HG03095 (cell line): ENCODE measurements at regions not wholly inside any gene's neighbourhood (a gene's known extent, or its start where the extent isn't known, plus 50 kb on each side); places are given as distances from the start of the nearest gene placed in this dataset.

ENCODE experiments used
- ATAC-seq: cut with Tn5 transposase; IDR thresholded peaks from one replicate; pipeline ENCODE4 v1.9.1; 2021; ENCODE audit warnings: moderate library complexity; ENCODE audit not compliant: unreplicated experiment

DNA sequence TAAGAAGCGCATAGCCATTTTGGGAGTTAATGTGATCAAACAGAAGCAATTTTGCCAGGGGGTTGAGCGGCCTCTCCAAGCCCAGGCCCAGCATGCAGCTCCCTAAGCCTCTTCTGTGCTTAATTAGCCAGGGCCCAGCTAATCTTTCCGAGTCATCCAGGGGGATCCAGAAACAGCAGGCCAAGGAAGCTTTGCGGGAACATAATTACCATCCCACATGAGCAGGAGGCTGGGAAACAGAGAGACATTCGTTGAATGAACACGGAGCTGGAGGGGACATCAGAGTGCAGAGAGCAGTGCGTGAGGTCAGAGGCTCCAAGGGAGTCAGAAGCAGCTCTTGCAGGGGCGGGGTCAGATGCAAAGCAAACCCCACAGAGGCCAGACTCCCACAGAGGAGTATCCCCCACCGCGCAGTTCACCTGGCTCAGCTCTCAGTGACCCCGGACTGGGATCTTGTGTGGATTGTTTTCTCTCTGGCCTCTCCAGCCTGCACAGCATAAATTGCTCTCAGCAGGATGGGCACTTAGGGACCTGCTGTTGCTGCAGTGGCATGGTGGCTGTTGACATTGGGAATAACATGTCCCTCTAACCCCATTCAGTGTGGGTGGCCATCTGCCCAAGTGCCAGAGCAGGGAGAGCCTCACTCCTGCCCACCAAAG lies 657.4 kb downstream of the AJAP1 start:
- no peak for ATAC-seq

DNA sequence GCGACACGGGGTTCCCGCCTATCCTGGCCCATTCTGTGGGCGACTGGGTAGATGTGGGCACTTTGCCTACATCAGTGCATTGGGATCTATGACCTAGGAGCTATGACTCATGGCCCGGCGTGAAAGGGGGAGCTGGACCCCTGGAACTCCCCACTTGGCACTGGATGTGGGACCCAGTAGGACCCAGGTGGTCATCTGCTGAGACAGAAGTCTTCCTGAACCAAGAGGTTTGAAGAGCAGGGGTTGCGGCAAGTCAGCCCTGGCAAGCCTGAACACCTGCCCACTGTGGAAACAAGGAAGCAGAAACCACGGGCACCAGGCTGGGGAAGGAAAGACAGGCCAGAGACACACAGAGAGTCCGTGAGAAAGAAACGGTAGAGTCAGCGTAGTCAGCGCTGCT lies 656.7 kb downstream of the AJAP1 start:
- no peak for ATAC-seq

DNA sequence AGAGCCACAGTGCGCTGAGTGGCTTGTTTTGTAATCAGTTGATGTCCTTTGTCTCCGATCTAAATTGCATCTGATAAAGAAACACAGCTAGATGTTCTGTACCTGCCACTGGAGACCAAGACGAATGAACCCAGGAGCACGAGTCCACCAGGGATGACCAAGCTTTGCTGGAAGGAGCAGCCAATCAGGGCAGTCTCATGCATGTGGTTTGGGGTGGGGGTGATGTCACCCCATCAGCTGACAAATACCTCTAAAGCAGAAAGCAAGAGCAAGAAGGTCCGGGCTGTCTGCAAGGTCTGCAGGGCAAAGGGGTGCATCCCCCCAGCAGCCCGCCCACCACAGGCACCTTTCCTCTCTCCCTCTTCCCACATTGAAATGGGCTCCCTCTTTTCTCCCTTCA lies 653.8 kb downstream of the AJAP1 start:
- no peak for ATAC-seq

DNA sequence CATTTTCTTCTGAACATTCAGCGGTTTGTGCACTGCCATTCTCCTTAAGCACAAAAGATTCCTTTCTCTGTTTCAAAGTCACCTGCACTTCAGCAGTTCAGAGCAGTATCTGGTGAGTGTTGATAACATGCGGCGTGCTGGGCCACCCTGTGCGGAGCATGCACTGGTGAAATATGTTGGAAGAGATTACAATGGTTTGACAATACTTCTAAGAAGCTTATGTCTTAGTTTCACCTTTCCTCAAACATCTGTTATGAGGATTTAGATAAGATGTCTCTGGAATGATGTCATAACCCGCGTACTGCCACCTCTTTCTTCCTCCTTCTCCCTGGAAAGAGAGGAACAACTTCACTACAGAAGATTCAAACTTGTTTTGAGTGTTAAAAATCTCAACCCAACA lies 650.3 kb downstream of the AJAP1 start:
- no peak for ATAC-seq

DNA sequence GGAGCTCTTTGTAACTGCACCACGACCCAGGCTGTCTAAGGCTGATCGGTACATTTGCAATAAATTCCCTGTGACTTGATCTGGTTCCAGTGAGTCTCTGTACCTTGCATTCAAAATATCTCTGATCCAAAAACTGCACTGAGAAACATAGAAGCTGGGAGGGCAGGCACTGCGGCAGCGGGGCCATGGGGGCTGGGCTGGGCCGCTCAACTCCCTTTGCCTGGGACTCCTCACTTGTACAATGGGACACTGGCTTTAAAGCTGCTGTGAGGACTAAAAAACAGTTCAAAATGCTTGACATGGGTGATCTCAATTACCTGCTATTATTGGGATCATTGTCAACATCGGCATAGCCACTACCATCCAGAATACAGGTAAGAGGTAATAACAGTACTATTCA lies 644.0 kb downstream of the AJAP1 start:
- ATAC-seq, result no peak

DNA sequence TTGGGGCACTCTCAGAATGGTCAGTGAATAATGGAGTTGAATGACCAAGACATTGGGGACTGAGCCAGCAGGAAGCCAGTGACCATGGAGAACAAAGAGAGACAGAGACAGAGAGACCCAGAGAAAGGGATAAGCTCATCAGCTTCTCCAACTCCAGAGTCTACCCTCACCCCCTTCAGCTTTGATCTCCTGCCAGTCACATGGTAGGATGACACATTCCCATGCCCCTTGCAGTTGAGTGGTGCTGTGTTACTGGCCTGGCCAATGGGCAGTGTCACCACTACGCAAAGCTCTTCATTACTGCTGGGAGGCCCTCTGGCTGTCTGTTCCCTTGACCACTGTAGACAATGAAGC lies 643.5 kb downstream of the AJAP1 start:
- no peak for ATAC-seq

GRCh38 chr1:5297180-5297885 lies 642.9 kb downstream of the AJAP1 start:
- no peak for ATAC-seq

DNA sequence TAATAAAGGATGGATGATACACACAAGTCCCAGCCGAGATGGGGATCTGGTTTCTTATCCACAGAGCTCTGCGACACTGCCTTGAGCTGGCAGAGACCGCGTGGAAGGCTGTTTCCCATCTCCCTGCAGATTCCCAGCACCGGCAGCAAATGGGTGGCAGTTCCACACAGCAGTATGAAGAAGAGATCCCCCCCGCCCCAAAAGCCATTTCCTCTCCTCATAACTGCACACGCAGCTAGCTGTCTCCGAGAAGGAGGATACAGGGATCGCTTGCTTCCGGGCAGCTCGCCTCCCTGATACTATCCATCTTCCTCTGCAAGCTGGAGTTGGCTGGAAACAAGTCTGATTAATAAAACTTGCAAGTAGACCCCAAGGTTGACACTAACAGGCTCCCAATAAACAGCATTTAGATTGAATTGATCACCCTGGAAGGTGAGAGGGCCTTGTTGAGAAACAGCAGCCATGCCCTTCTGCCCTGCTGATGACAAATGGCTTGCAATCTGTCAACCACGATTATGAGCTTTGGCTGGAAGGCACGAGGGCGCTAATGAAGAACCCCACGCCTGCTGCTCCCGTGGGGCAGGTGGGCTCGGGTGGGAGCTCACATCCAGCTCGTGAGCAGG lies 642.3 kb downstream of the AJAP1 start:
- ATAC-seq, result no peak

DNA sequence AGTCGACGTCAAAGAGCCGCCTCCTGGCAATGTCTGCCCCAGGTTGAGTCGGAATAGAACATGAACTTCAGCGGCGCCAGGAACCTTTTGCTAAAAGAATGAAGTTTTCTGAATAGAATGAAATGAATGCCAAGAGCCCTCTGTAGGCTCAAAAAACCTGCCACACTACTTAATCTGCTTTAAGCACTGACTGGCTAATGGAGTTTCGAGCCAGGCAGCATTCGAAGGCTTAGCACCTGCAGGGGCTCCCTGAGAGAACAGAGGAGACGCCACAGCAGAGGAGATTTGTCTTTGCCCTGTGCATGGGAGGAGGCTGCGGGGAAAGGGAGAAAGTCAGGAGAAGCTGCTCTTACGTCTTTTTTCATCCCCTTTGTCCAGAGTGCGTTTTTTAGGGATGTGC lies 641.7 kb downstream of the AJAP1 start:
- ATAC-seq, result no peak

GRCh38 chr1:5291889-5292288 lies 637.5 kb downstream of the AJAP1 start:
- ATAC-seq, result no peak

DNA sequence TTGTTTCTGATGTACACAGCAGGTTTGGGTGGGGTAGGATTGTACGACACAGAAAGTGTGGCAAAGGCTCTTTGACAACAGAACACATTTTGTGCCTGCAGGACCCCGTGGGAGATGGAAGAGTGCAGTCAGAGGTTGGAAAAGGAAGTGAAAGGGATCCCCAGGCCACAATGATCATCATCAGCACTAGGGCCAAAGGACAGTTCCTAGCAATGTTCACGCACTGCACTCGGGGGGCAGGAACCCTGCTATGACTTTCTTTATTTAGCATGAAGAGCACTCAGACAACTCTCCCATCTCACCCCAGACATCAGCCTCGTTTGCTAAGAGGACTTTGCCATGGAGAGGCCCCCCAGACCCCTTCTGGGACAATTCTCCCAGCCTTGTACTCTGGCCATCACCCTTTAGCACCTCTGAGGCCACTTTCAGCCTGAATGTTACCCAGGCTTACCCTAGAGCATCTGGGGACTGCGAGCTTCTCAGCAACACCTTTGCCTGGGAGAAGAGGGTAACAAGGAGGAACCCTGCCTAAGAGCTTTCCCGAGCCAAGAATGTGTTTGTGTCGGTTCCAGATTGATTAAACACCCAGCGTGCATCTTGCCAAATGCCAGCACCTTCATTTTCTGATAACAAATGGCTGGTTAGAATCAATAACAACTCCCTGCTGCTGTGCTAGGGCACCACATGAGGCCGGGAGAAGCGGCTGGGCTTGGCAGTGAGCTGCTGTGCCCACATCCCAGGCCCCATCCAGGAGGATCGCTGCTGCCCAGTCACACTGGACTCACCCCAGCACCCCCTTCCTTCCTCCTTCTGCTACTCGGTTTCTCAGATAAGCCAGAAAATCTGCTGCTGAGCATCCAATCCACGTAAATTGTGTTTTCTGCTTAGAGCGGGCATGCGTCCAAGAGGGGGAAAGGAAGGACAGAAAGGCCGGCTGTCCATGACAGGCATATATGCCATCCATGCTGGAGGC lies 633.1 kb downstream of the AJAP1 start:
- no peak for ATAC-seq

DNA sequence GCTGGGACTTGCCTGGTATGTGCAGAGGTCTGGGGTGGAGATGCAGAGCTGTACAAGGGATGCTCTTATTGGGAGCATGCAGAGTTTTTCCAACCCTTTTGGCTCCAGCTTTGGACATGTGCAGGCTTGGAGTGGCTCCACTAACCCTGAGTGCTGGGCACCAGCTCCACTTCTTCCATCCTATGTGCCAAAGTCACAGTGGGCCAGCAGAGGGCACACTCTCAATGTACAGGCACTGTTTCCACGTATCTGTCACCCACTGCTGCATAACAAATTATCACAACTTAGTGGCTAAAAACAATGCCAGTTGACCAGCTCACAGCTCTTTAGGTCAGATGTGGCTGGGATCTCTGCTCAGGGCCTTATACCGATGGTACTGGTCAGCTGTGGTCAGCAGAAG lies 631.8 kb downstream of the AJAP1 start:
- ATAC-seq, result no peak

DNA sequence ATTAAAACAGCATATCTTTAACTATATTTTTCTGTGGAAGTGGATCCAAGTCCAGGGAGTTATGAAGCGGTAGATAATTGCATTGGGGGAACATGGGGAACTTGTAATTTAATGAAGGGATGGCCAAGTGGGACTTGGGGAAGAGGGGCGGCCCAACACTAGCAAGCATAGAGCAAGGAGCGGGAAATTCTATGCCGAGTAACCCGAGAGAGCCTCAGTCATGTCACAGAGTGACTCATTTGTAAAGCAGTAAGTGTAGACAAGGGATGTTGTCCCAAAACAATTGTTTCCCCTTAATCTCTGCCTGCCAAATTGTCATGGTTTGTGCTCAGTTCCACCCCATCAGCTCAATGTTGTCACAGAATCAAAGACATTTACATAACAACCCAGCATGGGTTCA lies 620.1 kb downstream of the AJAP1 start:
- no peak for ATAC-seq

DNA sequence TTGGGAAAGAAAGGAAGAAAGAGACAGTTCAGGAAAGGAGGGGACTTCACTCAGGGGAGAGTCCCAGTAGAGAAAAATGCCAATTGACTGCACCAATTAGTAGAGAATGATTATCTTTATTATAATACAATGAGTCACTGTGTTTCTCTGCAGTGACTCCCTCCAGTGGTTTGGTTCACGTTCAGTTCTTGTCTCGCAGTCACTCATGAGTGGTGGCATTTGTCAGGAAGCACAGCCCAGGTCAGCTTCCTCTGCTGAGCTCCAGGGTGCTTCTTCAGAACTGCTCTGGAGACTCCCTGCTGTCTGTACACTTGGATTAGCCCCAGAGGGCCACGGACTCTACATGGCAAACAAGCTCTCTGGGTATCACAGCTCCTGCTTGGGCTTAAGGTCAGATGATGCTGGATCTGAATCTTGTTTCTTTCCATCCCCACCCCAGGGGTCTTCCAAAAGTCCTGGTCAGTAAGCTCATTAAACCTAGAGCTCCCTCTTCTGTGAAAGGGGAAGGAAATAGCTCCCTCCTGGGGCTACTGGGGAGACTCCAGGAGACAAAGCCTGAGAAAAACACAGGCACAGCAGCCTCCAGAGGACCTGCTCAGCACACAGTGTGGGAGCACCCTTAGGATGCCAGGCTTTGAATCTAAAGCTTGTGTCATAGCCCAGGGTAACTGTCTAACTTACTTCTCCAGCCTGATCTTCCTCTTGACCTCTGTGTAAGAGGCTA lies 619.0 kb downstream of the AJAP1 start:
- ATAC-seq, result no peak

GRCh38 chr1:5272325-5272724 lies 617.9 kb downstream of the AJAP1 start:
- ATAC-seq, result no peak

GRCh38 chr1:5271264-5271663 lies 616.9 kb downstream of the AJAP1 start:
- no peak for ATAC-seq

- ATAC-seq, result no peak
Observed at GRCh38 chr1:5269901-5270300, 615.5 kb downstream of the AJAP1 start.

- ATAC-seq, result no peak
Observed at GRCh38 chr1:5267603-5268235, 613.3 kb downstream of the AJAP1 start.

DNA sequence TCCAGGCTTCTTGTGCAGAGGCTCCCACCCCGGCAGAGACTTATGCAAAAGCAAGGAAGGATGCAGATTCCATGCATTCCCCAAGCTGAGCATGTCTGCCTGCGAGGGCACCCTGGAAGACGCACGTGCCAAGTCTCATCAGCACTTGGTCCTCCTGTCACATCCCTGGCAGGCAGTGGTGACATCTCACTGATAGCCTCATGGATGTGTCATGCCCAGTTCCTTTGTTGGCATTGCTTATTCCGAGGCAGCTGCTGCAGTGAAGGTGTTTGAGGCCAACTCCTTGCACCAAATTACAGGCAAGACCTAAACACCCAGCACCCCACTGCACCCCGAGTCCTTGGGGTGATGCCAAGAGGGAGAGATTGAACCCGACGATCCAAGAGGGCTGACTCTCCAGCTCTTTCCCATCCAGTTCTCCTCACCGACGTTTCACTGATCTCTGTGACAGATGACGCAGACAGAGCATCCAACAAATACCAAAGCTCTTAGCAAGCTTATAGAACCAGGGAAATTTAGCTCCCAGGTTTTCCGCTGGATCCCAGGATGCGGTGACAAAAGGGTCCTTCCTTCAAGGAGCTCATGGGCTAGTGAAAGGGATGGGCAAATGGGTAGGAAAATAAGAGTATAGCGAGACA lies 611.1 kb downstream of the AJAP1 start:
- no peak for ATAC-seq

DNA sequence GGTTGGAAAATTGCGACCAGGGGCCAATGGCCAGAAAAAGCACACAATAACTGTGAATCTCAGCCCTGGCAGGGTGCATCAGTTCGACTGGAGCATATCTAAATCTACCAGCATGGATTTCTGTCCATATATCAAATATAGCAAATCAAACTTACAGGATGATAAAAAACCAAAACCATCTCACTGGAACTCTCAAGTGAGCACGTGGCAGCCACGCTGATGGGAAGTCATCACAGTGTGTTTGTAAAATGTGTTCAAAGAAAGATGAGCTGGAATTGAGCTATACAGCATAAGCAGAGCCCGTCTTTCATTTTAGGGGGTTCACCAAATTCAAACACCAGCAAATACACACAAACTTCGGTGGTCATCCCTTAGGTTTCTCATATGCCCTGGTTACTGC lies 610.1 kb downstream of the AJAP1 start:
- ATAC-seq, result no peak
